Esophagus squamous epithelium (tissue), 5 donors: ENCODE measurements at regions not wholly inside any gene's neighbourhood (a gene's known extent, or its start where the extent isn't known, plus 50 kb on each side); places are given as distances from the start of the nearest gene placed in this dataset.

Experiments used
- DNase-seq: peaks from one replicate; lab custom pipeline; 2025; lab: John Stamatoyannopoulos, UW
- H3K27ac ChIP-seq, 4 donors: fragments of 200-600 bp; sonication (generic); one replicate each; pipeline ENCODE4 v1.5.1; 2016 to 2019; ENCODE audit warnings: mild to moderate bottlenecking in 1 of 4
- H3K27me3 ChIP-seq, 4 donors: fragments of 200-600 bp; sonication (generic); 1 replicate in 3 of 4; 2 replicates in 1 of 4; pipeline versions ENCODE4 v1.5.1 to v1.6.0; 2017 to 2021; ENCODE audit warnings: antibody characterized with exemption in 1 of 4
- H3K36me3 ChIP-seq, 3 donors: fragments of 200-600 bp; sonication (generic); one replicate each; pipeline ENCODE4 v1.5.1; 2016 to 2019
- H3K4me1 ChIP-seq, 3 donors: fragments of 200-600 bp; sonication (generic); one replicate each; pipeline ENCODE4 v1.5.1; 2017 to 2019
- H3K4me3 ChIP-seq, 4 donors: fragments of 200-600 bp; sonication (generic); 1 replicate in 3 of 4; 2 replicates in 1 of 4; pipeline ENCODE4 v1.5.1; 2016 to 2019; ENCODE audit warnings: mild to moderate bottlenecking in 2 of 4, moderate library complexity in 1 of 4
- H3K9me3 ChIP-seq, 3 donors: fragments of 200-600 bp; sonication (generic); one replicate each; pipeline ENCODE4 v1.5.1; 2016 to 2019
- POLR2A ChIP-seq, 4 donors: fragments of 450-650 bp; IDR thresholded peaks; one replicate each; pipeline ENCODE4 v1.6.1; 2017; ENCODE audit warnings: antibody characterized with exemption in 4 of 4, mild to moderate bottlenecking in 4 of 4, moderate library complexity in 3 of 4
- WGBS, 2 donors: methylation state at CpG; one replicate each; pipeline ENCODE4 v1.1.5; 2018; 5-methylcytosine and 5-hydroxymethylcytosine counted together
- intact Hi-C: fragments of 100-400 bp; cut with DNase I; formaldehyde crosslinking; loops from one replicate; pipeline ENCODE4 v1.15.0; 2022
- TF ChIP-seq, protein P1 (sequence below), 6 experiments: fragments of 450-650 bp in 4 of 6; fragments of 200-600 bp in 2 of 6; sonication (generic) in 2 of 6; IDR thresholded peaks; one replicate each; pipeline ENCODE4 v1.5.1; 2016 to 2019; ENCODE audit warnings: antibody characterized with exemption in 6 of 6, mild to moderate bottlenecking in 4 of 6, moderate library complexity in 4 of 6
- donor health status: DM: yes; HTN: yes; CAD: no.

DNA sequence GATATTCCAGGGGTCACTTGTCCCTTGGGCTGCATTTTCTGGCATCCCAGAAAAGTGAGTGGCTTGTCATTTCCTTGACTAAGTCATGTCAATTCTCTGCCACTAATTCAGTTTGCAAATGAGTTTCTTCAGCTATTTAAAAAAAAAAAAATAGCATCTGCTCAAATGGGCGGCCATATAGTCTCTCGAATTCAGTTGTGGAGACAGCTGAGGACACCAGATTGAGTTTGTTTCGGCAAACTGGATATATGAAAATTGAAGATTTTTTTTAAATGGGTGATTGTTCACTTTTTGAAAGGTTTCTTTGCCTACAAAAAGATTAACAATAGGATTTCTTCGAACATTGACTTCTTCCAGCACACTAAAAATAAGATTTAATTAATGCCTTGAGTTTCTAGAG is 96.3 kb upstream of the TIAM2 start:
- Histone ChIP-seq H3K9me3 (no peaks in the 10 kb centered on the region), H3K27me3 (no peaks in the 10 kb centered on the region), H3K4me3 (no peak overlapping the region), H3K4me1 (no peaks in the 10 kb centered on the region), H3K27ac (no peak overlapping the region), H3K36me3 (peaks cover 0 to 23% (median 0%) of the 10 kb centered on the region in 3 donors)
- TF ChIP-seq, protein P1, sequence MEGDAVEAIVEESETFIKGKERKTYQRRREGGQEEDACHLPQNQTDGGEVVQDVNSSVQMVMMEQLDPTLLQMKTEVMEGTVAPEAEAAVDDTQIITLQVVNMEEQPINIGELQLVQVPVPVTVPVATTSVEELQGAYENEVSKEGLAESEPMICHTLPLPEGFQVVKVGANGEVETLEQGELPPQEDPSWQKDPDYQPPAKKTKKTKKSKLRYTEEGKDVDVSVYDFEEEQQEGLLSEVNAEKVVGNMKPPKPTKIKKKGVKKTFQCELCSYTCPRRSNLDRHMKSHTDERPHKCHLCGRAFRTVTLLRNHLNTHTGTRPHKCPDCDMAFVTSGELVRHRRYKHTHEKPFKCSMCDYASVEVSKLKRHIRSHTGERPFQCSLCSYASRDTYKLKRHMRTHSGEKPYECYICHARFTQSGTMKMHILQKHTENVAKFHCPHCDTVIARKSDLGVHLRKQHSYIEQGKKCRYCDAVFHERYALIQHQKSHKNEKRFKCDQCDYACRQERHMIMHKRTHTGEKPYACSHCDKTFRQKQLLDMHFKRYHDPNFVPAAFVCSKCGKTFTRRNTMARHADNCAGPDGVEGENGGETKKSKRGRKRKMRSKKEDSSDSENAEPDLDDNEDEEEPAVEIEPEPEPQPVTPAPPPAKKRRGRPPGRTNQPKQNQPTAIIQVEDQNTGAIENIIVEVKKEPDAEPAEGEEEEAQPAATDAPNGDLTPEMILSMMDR (IDR thresholded peaks at IDR 0.05), result no peak
- no peak for TF ChIP-seq POLR2A (IDR thresholded peaks at IDR 0.05)
- WGBS, 2 donors, result 95% methylated on average over 4 of the region's 4 CpGs
- DNase-seq, result no peak
- intact Hi-C loops, result no loop called here

DNA sequence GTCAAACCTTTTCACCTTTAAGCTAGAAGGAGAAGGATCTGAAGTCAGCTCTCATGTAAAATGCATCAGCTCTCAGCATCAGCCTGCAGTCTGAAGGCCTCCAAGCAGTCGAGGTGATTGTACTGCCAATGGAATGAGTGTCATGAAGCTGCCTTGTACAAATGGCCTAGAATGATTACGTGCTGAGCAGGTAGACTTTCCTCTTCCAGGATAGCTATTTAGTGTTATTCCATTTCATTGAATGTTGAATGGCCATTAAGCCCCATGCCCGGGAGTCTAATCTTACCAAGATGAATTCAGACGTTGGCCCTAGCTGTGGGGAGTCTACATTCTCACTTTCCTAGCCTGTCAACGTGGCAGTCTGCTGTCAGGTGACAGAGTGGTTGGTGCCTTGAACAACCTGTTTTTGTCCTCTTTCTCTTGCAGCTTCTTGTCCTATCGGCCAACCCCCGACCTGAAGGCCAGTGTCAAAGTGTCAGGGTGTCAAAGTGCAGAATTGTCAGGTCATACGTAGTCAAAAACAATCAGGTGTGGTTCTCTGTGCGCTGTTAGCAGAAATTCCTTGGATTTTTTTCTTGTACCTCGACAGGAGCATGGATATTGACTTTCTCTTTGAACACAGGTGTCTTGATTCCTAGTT is 95.2 kb upstream of the TIAM2 start:
- no peak for DNase-seq
- 89 to 98% methylated on average over 6 to 9 of the region's 10 CpGs for WGBS, 2 donors
- Histone ChIP-seq H3K27me3 (no peaks in the 10 kb centered on the region), H3K36me3 (peaks cover 0 to 23% (median 0%) of the 10 kb centered on the region in 3 donors), H3K27ac (no peak overlapping the region), H3K9me3 (no peaks in the 10 kb centered on the region), H3K4me1 (no peaks in the 10 kb centered on the region), H3K4me3 (no peak overlapping the region)
- intact Hi-C loops, result no loop called here
- no peak for TF ChIP-seq POLR2A (IDR thresholded peaks at IDR 0.05)
- TF ChIP-seq, protein P1 (IDR thresholded peaks at IDR 0.05), result no peak

DNA sequence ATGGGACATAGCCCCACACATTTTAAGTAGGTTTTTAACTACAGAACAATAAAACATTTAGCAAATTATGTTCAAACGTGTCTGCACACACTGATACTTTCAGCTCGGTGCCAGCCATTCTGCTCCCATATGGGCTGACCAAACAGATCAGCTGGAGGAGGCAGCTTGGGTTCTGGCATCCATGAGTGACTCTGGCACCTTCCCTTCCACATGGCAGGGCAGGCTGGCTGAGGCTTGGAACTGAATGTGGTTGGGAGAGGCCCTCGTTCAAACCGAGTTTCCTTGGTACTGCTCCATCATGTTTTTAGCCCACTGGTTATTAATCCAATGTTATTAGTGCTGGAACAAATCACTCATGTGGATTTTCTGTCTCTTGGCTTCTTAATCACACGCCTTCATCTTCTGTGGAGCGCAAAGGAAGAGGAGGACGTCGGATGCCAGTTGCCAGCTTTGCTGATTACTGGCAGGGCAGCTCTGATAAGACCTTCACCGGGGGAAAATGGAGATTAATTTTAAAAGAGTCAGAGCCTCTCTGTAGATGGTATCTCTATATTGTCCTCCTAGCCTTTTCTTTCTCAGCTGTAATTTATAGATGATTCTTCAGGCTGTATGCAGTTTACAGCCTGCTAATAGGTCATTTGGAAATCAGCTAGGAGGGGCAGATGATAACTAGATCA is 93.1 kb upstream of the TIAM2 start:
- intact Hi-C loops, result no loop called here
- TF ChIP-seq, protein P1 (IDR thresholded peaks at IDR 0.05), result no peak
- no peak for TF ChIP-seq POLR2A (IDR thresholded peaks at IDR 0.05)

GRCh38 chr6:154907291-154907690 is 87.8 kb upstream of the TIAM2 start:
- no peaks in the 10 kb centered on the region for H3K4me1 ChIP-seq
- no peaks in the 10 kb centered on the region for H3K9me3 ChIP-seq
- H3K27me3 ChIP-seq, result no peaks in the 10 kb centered on the region
- peaks cover 0 to 13% (median 0%) of the 10 kb centered on the region in 3 donors for H3K36me3 ChIP-seq
- H3K27ac ChIP-seq, result no peak overlapping the region
- TF ChIP-seq POLR2A (IDR thresholded peaks at IDR 0.05), result no peak
- TF ChIP-seq, protein P1 (IDR thresholded peaks at IDR 0.05), result no peak
- no peak for DNase-seq
- intact Hi-C loops, result no loop called here
- 33 to 51% methylated on average over 3 of the region's 3 CpGs for WGBS, 2 donors
- no peak overlapping the region for H3K4me3 ChIP-seq

More for the DNA sequence above, 93.1 kb upstream of the TIAM2 start:
- no peak overlapping the region for H3K4me3 ChIP-seq
- H3K4me1 ChIP-seq, result no peaks in the 10 kb centered on the region
- H3K9me3 ChIP-seq, result no peaks in the 10 kb centered on the region
- 65 to 73% methylated on average over 8 to 9 of the region's 9 CpGs for WGBS, 2 donors
- H3K27ac ChIP-seq, result no peak overlapping the region
- H3K27me3 ChIP-seq, result no peaks in the 10 kb centered on the region
- peaks cover 0 to 6% (median 0%) of the 10 kb centered on the region in 3 donors for H3K36me3 ChIP-seq
- no peak for DNase-seq

DNA sequence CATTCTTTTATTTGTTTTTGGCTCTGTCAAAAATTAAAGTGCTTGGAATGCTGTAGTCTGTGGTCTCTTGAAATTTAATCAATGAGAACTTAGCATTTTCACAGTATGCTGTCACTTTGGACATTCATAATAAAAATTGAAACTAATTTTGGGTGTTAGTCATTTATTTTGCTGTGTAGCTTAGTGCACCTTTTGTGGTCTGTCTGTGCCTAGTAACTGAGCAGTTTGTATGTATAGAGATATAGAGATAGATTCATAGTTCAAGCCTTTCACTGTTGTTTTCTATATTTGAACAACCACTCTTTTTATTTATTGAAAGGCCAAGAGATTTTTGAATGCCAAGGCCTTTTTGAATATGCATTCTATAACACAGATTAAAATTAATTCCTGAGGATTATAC is 86.4 kb upstream of the TIAM2 start:
- Histone ChIP-seq H3K27ac (no peak overlapping the region), H3K4me1 (no peaks in the 10 kb centered on the region), H3K4me3 (no peak overlapping the region), H3K36me3 (peaks cover 0 to 13% (median 0%) of the 10 kb centered on the region in 3 donors), H3K27me3 (no peaks in the 10 kb centered on the region), H3K9me3 (no peaks in the 10 kb centered on the region)
- no peak for DNase-seq
- intact Hi-C loops, result no loop called here
- no peak for TF ChIP-seq POLR2A (IDR thresholded peaks at IDR 0.05)
- TF ChIP-seq, protein P1 (IDR thresholded peaks at IDR 0.05), result no peak
